Vagina (tissue), 2 donors: ENCODE measurements at regions not wholly inside any gene's neighbourhood (a gene's known extent, or its start where the extent isn't known, plus 50 kb on each side); places are given as distances from the start of the nearest gene placed in this dataset.

Source experiments
- POLR2AphosphoS5 ChIP-seq, 2 donors: sonication (generic); formaldehyde crosslinking; IDR thresholded peaks; one replicate each; pipeline ENCODE4 v1.9.0; 2017; ENCODE audit warnings: antibody characterized with exemption in 2 of 2, mild to moderate bottlenecking in 2 of 2, low read depth in 1 of 2; ENCODE audit not compliant: insufficient read depth in 1 of 2
- TF ChIP-seq, protein P1 (sequence below), 3 experiments: fragments of 450-650 bp in 2 of 3; fragments of 200-600 bp in 1 of 3; sonication (generic) in 1 of 3; IDR thresholded peaks; one replicate each; pipeline ENCODE4 v1.5.1; 2017 to 2019; ENCODE audit warnings: antibody characterized with exemption in 3 of 3, mild to moderate bottlenecking in 2 of 3, moderate library complexity in 2 of 3

DNA sequence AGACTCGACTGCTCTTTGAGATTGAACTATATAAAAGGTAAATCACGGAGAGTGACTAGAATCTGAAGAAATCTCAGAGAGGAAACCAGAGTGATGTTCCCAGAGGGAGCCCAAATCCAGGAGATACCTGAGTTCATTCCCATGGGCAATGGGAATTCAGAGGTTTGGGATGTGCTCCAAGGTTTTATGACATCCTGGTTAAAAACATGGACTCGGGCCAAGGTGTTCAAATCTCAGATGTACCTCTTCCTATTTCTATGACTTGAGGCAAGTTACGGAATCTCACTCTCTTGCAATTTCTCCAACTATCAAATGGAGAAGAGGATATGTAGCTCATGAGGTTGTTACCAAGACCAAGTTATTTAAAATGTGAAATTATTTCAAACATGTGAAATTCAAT, 54.5 kb upstream of the RAB18 start:
- TF ChIP-seq, protein P1, sequence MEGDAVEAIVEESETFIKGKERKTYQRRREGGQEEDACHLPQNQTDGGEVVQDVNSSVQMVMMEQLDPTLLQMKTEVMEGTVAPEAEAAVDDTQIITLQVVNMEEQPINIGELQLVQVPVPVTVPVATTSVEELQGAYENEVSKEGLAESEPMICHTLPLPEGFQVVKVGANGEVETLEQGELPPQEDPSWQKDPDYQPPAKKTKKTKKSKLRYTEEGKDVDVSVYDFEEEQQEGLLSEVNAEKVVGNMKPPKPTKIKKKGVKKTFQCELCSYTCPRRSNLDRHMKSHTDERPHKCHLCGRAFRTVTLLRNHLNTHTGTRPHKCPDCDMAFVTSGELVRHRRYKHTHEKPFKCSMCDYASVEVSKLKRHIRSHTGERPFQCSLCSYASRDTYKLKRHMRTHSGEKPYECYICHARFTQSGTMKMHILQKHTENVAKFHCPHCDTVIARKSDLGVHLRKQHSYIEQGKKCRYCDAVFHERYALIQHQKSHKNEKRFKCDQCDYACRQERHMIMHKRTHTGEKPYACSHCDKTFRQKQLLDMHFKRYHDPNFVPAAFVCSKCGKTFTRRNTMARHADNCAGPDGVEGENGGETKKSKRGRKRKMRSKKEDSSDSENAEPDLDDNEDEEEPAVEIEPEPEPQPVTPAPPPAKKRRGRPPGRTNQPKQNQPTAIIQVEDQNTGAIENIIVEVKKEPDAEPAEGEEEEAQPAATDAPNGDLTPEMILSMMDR (IDR thresholded peaks at IDR 0.05) = no peak
- no peak for TF ChIP-seq POLR2AphosphoS5 (IDR thresholded peaks at IDR 0.05; ENCODE audit: insufficient read depth in 1 of 2, low read depth in 1 of 2)
